ENCODE measurements at regions not wholly inside any gene's neighbourhood (a gene's known extent, or its start where the extent isn't known, plus 50 kb on each side); places are given as distances from the start of the nearest gene placed in this dataset.

DNA sequence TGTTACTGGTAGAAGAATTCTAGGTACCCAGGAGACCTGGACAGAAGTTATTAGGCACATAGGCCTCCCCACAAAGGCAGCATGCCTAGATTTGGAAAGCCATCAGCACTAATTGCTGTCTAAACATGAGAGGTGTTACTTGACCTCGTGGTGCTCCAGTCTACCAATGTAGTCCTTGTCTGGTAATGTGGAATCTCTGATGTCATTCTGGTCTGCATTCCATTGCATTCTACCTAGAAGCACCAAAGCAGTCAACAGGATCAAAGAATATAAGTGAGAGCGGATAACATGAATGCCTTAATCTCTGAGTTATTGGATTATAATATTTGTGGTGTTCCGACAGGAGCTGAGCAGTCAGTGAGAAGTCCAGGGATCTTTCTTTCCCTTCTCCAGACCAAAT lies 175.2 kb downstream of the PSAT1 start:
- Mint-ChIP-seq H3K27me3 (peaks cover 3 to 5% of the 10 kb centered on the region in 2 donors), H3K9me3 (peaks cover 0 to 4% (median 0%) of the 10 kb centered on the region in 5 donors), H3K4me3 (no peak overlapping the region), H3K27ac (no peak overlapping the region), H3K4me1 (no peaks in the 10 kb centered on the region), H3K36me3 (no peaks in the 10 kb centered on the region)
- POLR2A ChIA-PET: no interaction called here
- no peaks in the 10 kb centered on the region for H3K9me3 ChIP-seq (ENCODE audit: low read length)
- H3K4me1 ChIP-seq (ENCODE audit: insufficient read depth, low read length): no peaks in the 10 kb centered on the region
- no peak overlapping the region for H3K4me3 ChIP-seq (ENCODE audit: low read length)
- no peaks in the 10 kb centered on the region for H3K36me3 ChIP-seq (ENCODE audit: insufficient read depth, low read length)
- H3K27me3 ChIP-seq (ENCODE audit: insufficient read depth, low read length, poor library complexity, severe bottlenecking): no peaks in the 10 kb centered on the region
- CTCF ChIA-PET: no interaction called here
- DNase-seq: no peak
- no peak overlapping the region for H3K27ac ChIP-seq (ENCODE audit: low read depth, low read length)

DNA sequence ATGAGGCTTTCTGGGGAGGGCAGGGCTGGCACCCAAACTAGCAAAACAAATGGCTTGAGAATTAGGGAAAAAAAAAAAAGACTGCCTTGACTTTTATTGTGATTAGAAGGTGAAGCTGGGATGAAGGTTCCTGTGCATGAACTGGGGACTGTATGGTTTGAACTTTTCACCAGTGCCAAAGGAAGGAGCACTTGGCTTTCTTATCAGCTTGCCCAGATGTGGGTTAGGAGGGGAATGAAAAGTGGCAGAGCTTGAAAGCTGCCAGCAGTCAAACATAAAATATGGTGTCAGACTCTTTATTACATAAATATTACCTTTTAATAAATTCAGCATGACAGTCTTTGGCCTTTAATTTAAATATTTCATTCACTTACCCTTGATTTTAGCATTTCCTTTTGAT lies 182.5 kb downstream of the PSAT1 start:
- Mint-ChIP-seq H3K36me3 (no peaks in the 10 kb centered on the region), H3K27ac (no peak overlapping the region), H3K4me1 (no peaks in the 10 kb centered on the region), H3K27me3 (peaks cover 2 to 3% of the 10 kb centered on the region in 2 donors), H3K9me3 (peaks cover 2 to 15% (median 9%) of the 10 kb centered on the region in 5 donors), H3K4me3 (no peak overlapping the region)
- ChIA-PET POLR2A (no interaction called here), CTCF (no interaction called here)
- Histone ChIP-seq H3K4me3 (ENCODE audit: low read length) (no peak overlapping the region), H3K27ac (ENCODE audit: low read depth, low read length) (no peak overlapping the region), H3K27me3 (ENCODE audit: insufficient read depth, low read length, poor library complexity, severe bottlenecking) (no peaks in the 10 kb centered on the region), H3K36me3 (ENCODE audit: insufficient read depth, low read length) (no peaks in the 10 kb centered on the region), H3K9me3 (ENCODE audit: low read length) (no peaks in the 10 kb centered on the region), H3K4me1 (ENCODE audit: insufficient read depth, low read length) (no peaks in the 10 kb centered on the region)
- DNase-seq: no peak

DNA sequence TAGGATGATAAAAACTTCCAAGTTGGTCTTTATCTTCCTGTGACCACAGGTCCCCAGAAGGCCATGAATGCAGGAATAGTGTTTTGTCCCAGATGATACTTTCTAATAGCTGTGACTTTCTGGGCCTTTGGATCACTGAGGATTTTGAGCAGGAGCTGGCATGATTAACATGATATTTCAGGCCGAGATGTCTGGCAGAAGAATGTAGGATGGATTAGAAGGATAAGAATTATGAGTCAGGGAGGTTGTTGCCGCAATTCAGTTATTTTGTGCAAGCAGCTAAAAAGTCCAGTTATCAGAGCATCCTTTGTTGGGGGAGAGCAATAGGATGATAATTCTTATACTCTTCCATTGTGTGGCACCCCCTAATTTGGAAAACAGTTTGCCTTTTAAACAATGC lies 189.7 kb downstream of the PSAT1 start:
- DNase-seq: no peak
- Histone ChIP-seq H3K4me1 (ENCODE audit: insufficient read depth, low read length) (no peaks in the 10 kb centered on the region), H3K9me3 (ENCODE audit: low read length) (no peaks in the 10 kb centered on the region), H3K27me3 (ENCODE audit: insufficient read depth, low read length, poor library complexity, severe bottlenecking) (no peaks in the 10 kb centered on the region), H3K27ac (ENCODE audit: low read depth, low read length) (no peak overlapping the region), H3K36me3 (ENCODE audit: insufficient read depth, low read length) (no peaks in the 10 kb centered on the region), H3K4me3 (ENCODE audit: low read length) (no peak overlapping the region)
- Mint-ChIP-seq H3K27ac (no peak overlapping the region), H3K27me3 (peaks cover 3 to 4% of the 10 kb centered on the region in 2 donors), H3K36me3 (no peaks in the 10 kb centered on the region), H3K4me3 (no peak overlapping the region), H3K9me3 (peaks cover 0 to 13% (median 6%) of the 10 kb centered on the region in 5 donors), H3K4me1 (no peaks in the 10 kb centered on the region)
- POLR2A ChIA-PET: no interaction called here
- CTCF ChIA-PET: no interaction called here

DNA sequence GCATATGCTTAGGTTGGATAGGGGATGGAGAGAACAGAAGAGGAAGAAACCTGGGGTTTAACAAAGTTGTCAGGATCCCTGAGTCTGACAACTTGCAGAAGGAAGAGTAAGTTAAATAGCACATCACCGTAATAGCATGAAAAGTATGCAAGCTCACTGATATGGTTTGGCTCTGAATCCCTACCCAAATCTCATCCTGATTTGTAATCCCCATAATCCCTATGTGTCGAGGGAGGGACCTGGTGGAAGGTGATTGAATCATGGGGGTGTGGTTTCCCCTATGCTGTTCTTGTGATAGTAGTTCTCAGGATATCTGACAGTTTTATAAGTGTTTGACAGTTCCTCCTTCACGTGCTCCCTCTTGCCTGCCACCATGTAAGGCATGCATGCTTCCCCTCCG lies 193.3 kb downstream of the PSAT1 start:
- Histone ChIP-seq H3K4me1 (ENCODE audit: insufficient read depth, low read length) (no peaks in the 10 kb centered on the region), H3K27me3 (ENCODE audit: insufficient read depth, low read length, poor library complexity, severe bottlenecking) (no peaks in the 10 kb centered on the region), H3K9me3 (ENCODE audit: low read length) (no peaks in the 10 kb centered on the region), H3K4me3 (ENCODE audit: low read length) (no peak overlapping the region), H3K27ac (ENCODE audit: low read depth, low read length) (no peak overlapping the region), H3K36me3 (ENCODE audit: insufficient read depth, low read length) (no peaks in the 10 kb centered on the region)
- H3K27ac Mint-ChIP-seq: no peak overlapping the region
- no peaks in the 10 kb centered on the region for H3K4me1 Mint-ChIP-seq
- peaks cover 4% of the 10 kb centered on the region in 2 donors for H3K27me3 Mint-ChIP-seq
- ChIA-PET POLR2A (no interaction called here), CTCF (no interaction called here)
- H3K4me3 Mint-ChIP-seq: no peak overlapping the region
- no peak for DNase-seq
- peaks cover 0 to 4% (median 0%) of the 10 kb centered on the region in 5 donors for H3K9me3 Mint-ChIP-seq
- H3K36me3 Mint-ChIP-seq: no peaks in the 10 kb centered on the region

DNA sequence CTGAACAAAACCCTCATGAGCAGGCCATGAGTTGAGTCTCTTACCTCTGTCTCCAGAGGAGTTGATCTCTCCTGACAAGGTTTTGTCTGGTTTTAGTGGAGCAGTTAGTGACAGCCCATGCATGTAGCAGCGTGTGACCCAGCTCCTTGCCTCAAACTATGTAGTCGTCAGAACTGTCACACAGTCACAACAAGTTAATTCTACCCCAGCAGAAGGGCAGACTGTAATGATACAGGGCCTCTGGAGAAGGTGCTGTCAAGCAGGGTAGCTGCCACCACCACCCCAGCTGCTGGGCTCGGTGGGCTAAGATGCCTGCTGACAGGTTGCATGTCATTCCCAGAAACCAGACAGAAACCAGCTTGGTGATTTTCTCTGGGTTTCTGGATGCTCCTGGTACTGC lies 194.5 kb downstream of the PSAT1 start:
- Mint-ChIP-seq H3K27ac (no peak overlapping the region), H3K36me3 (no peaks in the 10 kb centered on the region), H3K4me1 (no peaks in the 10 kb centered on the region), H3K27me3 (peaks cover 0 to 4% of the 10 kb centered on the region in 2 donors), H3K9me3 (peaks cover 0 to 4% (median 0%) of the 10 kb centered on the region in 5 donors), H3K4me3 (peak overlapping the region in 1 of 7 donors; percentile 20)
- H3K27me3 ChIP-seq (ENCODE audit: insufficient read depth, low read length, poor library complexity, severe bottlenecking): no peaks in the 10 kb centered on the region
- DNase-seq: no peak
- no peak overlapping the region for H3K27ac ChIP-seq (ENCODE audit: low read depth, low read length)
- no peak overlapping the region for H3K4me3 ChIP-seq (ENCODE audit: low read length)
- ChIA-PET POLR2A (no interaction called here), CTCF (no interaction called here)
- no peaks in the 10 kb centered on the region for H3K9me3 ChIP-seq (ENCODE audit: low read length)
- no peaks in the 10 kb centered on the region for H3K36me3 ChIP-seq (ENCODE audit: insufficient read depth, low read length)
- no peaks in the 10 kb centered on the region for H3K4me1 ChIP-seq (ENCODE audit: insufficient read depth, low read length)

DNA sequence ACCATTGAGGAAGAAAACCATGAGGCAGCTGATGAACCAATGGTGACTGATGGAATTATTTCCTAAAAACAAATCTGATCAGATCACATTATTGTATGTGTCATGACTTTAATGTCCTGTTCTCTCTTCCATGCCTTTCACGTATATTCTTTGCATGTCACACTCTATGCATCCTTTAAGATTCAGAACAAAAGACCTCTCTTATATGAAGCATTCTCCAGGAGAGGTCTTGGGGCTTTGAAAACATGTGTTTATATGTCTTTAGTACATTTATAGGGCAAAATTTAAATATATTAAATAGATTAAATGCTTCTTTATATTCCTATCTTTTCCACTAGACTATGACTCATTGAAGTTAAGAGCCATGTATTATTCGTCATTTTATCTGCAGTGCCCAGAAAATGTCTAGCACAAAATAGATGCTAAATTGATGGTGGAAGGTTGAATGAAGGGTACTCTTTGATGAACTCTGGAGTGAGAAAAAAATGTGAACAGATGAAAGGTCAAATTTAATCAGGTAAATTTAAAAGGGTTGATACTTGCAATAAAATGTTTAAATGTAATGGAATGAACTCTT lies 196.3 kb downstream of the PSAT1 start:
- Histone ChIP-seq H3K4me3 (ENCODE audit: low read length) (no peak overlapping the region), H3K27ac (ENCODE audit: low read depth, low read length) (no peak overlapping the region), H3K4me1 (ENCODE audit: insufficient read depth, low read length) (no peaks in the 10 kb centered on the region), H3K36me3 (ENCODE audit: insufficient read depth, low read length) (no peaks in the 10 kb centered on the region), H3K9me3 (ENCODE audit: low read length) (no peaks in the 10 kb centered on the region), H3K27me3 (ENCODE audit: insufficient read depth, low read length, poor library complexity, severe bottlenecking) (no peaks in the 10 kb centered on the region)
- no peaks in the 10 kb centered on the region for H3K36me3 Mint-ChIP-seq
- no peaks in the 10 kb centered on the region for H3K4me1 Mint-ChIP-seq
- ChIA-PET POLR2A (no interaction called here), CTCF (no interaction called here)
- H3K27ac Mint-ChIP-seq: no peak overlapping the region
- no peak overlapping the region for H3K4me3 Mint-ChIP-seq
- no peak for DNase-seq
- H3K9me3 Mint-ChIP-seq: peaks cover 0 to 4% (median 0%) of the 10 kb centered on the region in 5 donors
- H3K27me3 Mint-ChIP-seq: peaks cover 0 to 4% of the 10 kb centered on the region in 2 donors

DNA sequence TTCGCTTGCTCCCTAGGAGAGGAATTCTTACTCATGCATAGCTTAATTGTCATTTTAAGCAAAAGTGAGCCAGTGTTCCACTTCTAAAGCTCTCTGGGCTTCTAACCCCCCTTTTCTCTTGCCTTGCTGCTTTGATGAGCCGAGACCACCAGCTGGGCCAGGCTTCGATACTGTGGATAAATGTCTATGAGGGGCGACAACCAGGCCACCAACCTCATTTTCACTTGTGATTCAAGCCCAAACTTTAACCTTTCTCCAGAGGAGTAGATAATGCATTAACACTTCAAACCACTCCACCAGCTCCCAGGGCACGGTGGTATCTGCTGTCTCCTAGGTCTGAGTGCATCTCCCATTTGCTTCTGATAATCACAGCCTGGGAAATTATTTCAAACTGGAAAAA lies 205.6 kb downstream of the PSAT1 start:
- CTCF ChIA-PET: no interaction called here
- Histone ChIP-seq H3K9me3 (ENCODE audit: low read length) (no peaks in the 10 kb centered on the region), H3K4me3 (ENCODE audit: low read length) (no peak overlapping the region), H3K36me3 (ENCODE audit: insufficient read depth, low read length) (no peaks in the 10 kb centered on the region), H3K27ac (ENCODE audit: low read depth, low read length) (no peak overlapping the region), H3K27me3 (ENCODE audit: insufficient read depth, low read length, poor library complexity, severe bottlenecking) (no peaks in the 10 kb centered on the region), H3K4me1 (ENCODE audit: insufficient read depth, low read length) (no peaks in the 10 kb centered on the region)
- no peak for DNase-seq
- peaks cover 0 to 14% (median 12%) of the 10 kb centered on the region in 3 donors for H3K4me1 Mint-ChIP-seq
- H3K27me3 Mint-ChIP-seq: peaks cover 0 to 2% of the 10 kb centered on the region in 2 donors
- H3K27ac Mint-ChIP-seq: no peak overlapping the region
- H3K36me3 Mint-ChIP-seq: no peaks in the 10 kb centered on the region
- H3K9me3 Mint-ChIP-seq: peaks cover 0 to 2% (median 0%) of the 10 kb centered on the region in 5 donors
- POLR2A ChIA-PET: no interaction called here
- no peak overlapping the region for H3K4me3 Mint-ChIP-seq

DNA sequence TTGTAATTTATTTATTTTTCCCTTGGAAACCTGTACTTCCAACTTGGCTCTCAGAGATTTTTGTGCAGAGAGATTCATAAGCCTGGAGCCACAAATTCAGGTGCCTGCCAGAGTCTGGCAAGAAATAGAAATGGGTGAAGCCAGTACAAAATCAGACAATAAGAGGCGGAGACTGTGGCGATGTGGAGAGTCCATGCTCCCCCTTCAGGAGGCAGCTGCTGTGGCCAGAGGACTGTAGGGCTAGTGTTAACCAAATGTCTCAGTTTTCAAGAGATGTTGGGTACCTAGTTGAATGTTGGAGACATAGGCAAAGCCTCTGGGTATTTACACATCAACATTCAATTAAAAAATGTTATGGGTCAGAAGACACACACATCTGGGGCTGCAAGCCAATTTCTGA lies 208.6 kb downstream of the PSAT1 start:
- H3K27me3 ChIP-seq (ENCODE audit: insufficient read depth, low read length, poor library complexity, severe bottlenecking): no peaks in the 10 kb centered on the region
- no peak for DNase-seq
- Mint-ChIP-seq H3K36me3 (no peaks in the 10 kb centered on the region), H3K4me3 (no peak overlapping the region), H3K27me3 (peaks cover 0 to 2% of the 10 kb centered on the region in 2 donors), H3K9me3 (peaks cover 0 to 2% (median 0%) of the 10 kb centered on the region in 5 donors), H3K27ac (peak overlapping the region in 1 of 8 donors; percentile 21), H3K4me1 (peaks cover 0 to 14% (median 12%) of the 10 kb centered on the region in 3 donors)
- H3K9me3 ChIP-seq (ENCODE audit: low read length): no peaks in the 10 kb centered on the region
- no peaks in the 10 kb centered on the region for H3K36me3 ChIP-seq (ENCODE audit: insufficient read depth, low read length)
- ChIA-PET CTCF (no interaction called here), POLR2A (no interaction called here)
- no peaks in the 10 kb centered on the region for H3K4me1 ChIP-seq (ENCODE audit: insufficient read depth, low read length)
- H3K27ac ChIP-seq (ENCODE audit: low read depth, low read length): no peak overlapping the region
- no peak overlapping the region for H3K4me3 ChIP-seq (ENCODE audit: low read length)

DNA sequence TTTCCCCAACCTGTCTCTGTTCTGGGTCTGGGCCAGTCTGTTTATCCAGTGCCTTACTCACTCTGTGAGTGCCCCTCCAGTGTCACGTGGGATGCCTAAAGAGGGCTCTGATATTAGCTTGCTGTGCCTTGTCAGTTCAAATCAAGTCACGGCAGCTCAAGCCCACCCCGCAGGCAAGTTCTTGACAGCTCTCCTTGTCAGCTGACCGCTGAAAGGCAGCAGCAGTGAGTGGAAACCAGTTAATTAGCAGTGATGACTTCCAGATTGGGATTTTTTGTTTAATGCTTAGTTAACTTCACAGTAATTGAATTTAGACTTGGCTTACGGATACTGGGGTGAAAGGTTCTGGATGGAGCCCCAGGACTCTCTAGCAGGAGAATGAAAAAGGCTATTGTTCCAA lies 210.1 kb downstream of the PSAT1 start:
- no peaks in the 10 kb centered on the region for H3K36me3 Mint-ChIP-seq
- ChIA-PET POLR2A (no interaction called here), CTCF (no interaction called here)
- no peak for DNase-seq
- Histone ChIP-seq H3K27ac (ENCODE audit: low read depth, low read length) (no peak overlapping the region), H3K36me3 (ENCODE audit: insufficient read depth, low read length) (no peaks in the 10 kb centered on the region), H3K4me3 (ENCODE audit: low read length) (no peak overlapping the region), H3K4me1 (ENCODE audit: insufficient read depth, low read length) (no peaks in the 10 kb centered on the region), H3K27me3 (ENCODE audit: insufficient read depth, low read length, poor library complexity, severe bottlenecking) (no peaks in the 10 kb centered on the region), H3K9me3 (ENCODE audit: low read length) (no peaks in the 10 kb centered on the region)
- no peak overlapping the region for H3K27ac Mint-ChIP-seq
- H3K4me3 Mint-ChIP-seq: no peak overlapping the region
- H3K9me3 Mint-ChIP-seq: peaks cover 0 to 2% (median 0%) of the 10 kb centered on the region in 5 donors
- peaks cover 0 to 14% (median 12%) of the 10 kb centered on the region in 3 donors for H3K4me1 Mint-ChIP-seq
- H3K27me3 Mint-ChIP-seq: peaks cover 0 to 2% of the 10 kb centered on the region in 2 donors
